ENCODE measurements at regions not wholly inside any gene's neighbourhood (a gene's known extent, or its start where the extent isn't known, plus 50 kb on each side); places are given as distances from the start of the nearest gene placed in this dataset.

DNA sequence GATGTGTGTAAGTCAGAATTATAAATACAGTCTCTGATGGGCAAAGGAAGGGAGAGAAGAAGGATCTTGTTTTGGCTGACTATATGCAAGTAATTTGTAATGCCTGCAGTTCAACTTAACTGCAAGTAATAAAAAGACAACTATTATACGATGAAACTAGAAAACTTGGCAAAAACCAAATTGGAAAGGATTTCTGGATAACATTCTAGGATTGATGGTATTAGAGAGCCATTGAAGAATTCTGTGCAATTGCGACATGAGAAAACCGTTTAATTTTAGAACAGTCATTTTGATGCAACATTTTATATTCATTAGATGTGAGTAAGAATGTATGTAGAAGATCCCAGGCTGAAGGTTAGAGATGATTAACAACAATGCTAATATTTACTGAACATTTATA lies 1334.1 kb downstream of the EFNB2 start:
- CTCF ChIA-PET, result interaction anchor here (0.5 kb wide), 1 partner anchor 30 kb away, joined by 3 read pairs; no protein-coding TSS in a partner anchor
- intact Hi-C loops (cut with micrococcal nuclease), result loop anchor here (5.0 kb wide), 2 partner anchors 429 to 1331 kb away; no protein-coding TSS in a partner anchor

More for the DNA sequence above, 1334.1 kb downstream of the EFNB2 start:
- Histone ChIP-seq H3K4ac (ENCODE audit: low read depth, low read length) (no peak overlapping the region), H3K27ac (ENCODE audit: insufficient read depth, low read length) (no peak overlapping the region), H2BK20ac (ENCODE audit: low read depth, low read length) (no peak overlapping the region), H2BK15ac (ENCODE audit: low read depth, low read length) (no peak overlapping the region), H4K20me1 (ENCODE audit: insufficient read depth, low read length) (no peaks in the 10 kb centered on the region), H3K4me3 (ENCODE audit: insufficient read depth, low read depth, low read length) (no peak overlapping the region), H3K56ac (ENCODE audit: extremely low read depth, insufficient read depth, low read length) (no peak overlapping the region), H3K9me3 (ENCODE audit: control insufficient read depth, insufficient read depth, low read length) (no peaks in the 10 kb centered on the region), H2AK9ac (replicated peaks; ENCODE audit: low read depth, low read length, poor library complexity) (no peak overlapping the region), H3K4me1 (ENCODE audit: control insufficient read depth, insufficient read depth, low read length) (no peaks in the 10 kb centered on the region), H3K27me3 (ENCODE audit: control insufficient read depth, insufficient read depth, low read length) (no peaks in the 10 kb centered on the region), H2AFZ (replicated peaks; ENCODE audit: low read length, poor library complexity) (no peak overlapping the region), H3K79me1 (ENCODE audit: low read depth in 1 of 2, low read length in 2 of 2) (no peaks in the 10 kb centered on the region), H3K14ac (replicated peaks; ENCODE audit: low read depth, low read length) (no peak overlapping the region), H3K4me2 (ENCODE audit: low read depth, low read length) (no peak overlapping the region), H3K23ac (ENCODE audit: low read depth, low read length) (no peak overlapping the region), H2BK5ac (ENCODE audit: low read depth, low read length, poor library complexity, severe bottlenecking) (no peak overlapping the region), H2BK120ac (ENCODE audit: low read depth, low read length) (no peak overlapping the region), H4K5ac (ENCODE audit: low read depth, low read length) (no peak overlapping the region), H2AK5ac (ENCODE audit: low read depth, low read length) (no peak overlapping the region), H3K36me3 (ENCODE audit: control insufficient read depth, insufficient read depth, low read length) (no peaks in the 10 kb centered on the region), H3K9ac (ENCODE audit: low read depth, low read length) (no peak overlapping the region), H4K91ac (ENCODE audit: insufficient read depth, low read depth, low read length) (no peak overlapping the region), H4K8ac (ENCODE audit: low read depth in 2 of 2, low read length in 2 of 2) (no peak overlapping the region), H3K9me1 (ENCODE audit: insufficient read depth, low read length) (no peaks in the 10 kb centered on the region), H3K18ac (ENCODE audit: low read depth, low read length) (no peak overlapping the region)
- in situ Hi-C loops (cut with MboI; ENCODE audit: low sequenced_read_pairs), result no loop called here
- dilution Hi-C loops (cut with HindIII; ENCODE audit: low sequenced_read_pairs, unreplicated experiment), result no loop called here
- no peak for ATAC-seq (ENCODE audit: low read depth)
- TF ChIP-seq CHD1 (IDR thresholded peaks at IDR 0.05; ENCODE audit: low read depth, low read length), result no peak
- TF ChIP-seq RCOR1 (IDR thresholded peaks at IDR 0.05; ENCODE audit: insufficient replicate concordance, low read length), result no peak
- no peak for TF ChIP-seq SMC3 (IDR thresholded peaks at IDR 0.05; ENCODE audit: low read depth, low read length)
- TF ChIP-seq POLR2A (IDR thresholded peaks at IDR 0.05; ENCODE audit: low read depth, low read length), result no peak
- TF ChIP-seq MAZ (IDR thresholded peaks at IDR 0.05; ENCODE audit: borderline replicate concordance, low read depth, low read length), result no peak
- TF ChIP-seq, protein P1, sequence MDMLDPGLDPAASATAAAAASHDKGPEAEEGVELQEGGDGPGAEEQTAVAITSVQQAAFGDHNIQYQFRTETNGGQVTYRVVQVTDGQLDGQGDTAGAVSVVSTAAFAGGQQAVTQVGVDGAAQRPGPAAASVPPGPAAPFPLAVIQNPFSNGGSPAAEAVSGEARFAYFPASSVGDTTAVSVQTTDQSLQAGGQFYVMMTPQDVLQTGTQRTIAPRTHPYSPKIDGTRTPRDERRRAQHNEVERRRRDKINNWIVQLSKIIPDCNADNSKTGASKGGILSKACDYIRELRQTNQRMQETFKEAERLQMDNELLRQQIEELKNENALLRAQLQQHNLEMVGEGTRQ (IDR thresholded peaks at IDR 0.05; ENCODE audit: low read depth, low read length), result no peak
- no peak for TF ChIP-seq FOS (IDR thresholded peaks at IDR 0.05; ENCODE audit: low read depth, low read length)
- TF ChIP-seq MAFK (IDR thresholded peaks at IDR 0.05; ENCODE audit: low read depth, low read length), result no peak
- no peak for TF ChIP-seq NFE2L2 (IDR thresholded peaks at IDR 0.05; ENCODE audit: low read depth, low read length)
- no peak for TF ChIP-seq RAD21 (IDR thresholded peaks at IDR 0.05; ENCODE audit: low read length)
- no peak for TF ChIP-seq BHLHE40 (IDR thresholded peaks at IDR 0.05; ENCODE audit: low read depth, low read length)
- TF ChIP-seq CEBPB (IDR thresholded peaks at IDR 0.05; ENCODE audit: low read depth, low read length), result no peak
- TF ChIP-seq, protein P2, sequence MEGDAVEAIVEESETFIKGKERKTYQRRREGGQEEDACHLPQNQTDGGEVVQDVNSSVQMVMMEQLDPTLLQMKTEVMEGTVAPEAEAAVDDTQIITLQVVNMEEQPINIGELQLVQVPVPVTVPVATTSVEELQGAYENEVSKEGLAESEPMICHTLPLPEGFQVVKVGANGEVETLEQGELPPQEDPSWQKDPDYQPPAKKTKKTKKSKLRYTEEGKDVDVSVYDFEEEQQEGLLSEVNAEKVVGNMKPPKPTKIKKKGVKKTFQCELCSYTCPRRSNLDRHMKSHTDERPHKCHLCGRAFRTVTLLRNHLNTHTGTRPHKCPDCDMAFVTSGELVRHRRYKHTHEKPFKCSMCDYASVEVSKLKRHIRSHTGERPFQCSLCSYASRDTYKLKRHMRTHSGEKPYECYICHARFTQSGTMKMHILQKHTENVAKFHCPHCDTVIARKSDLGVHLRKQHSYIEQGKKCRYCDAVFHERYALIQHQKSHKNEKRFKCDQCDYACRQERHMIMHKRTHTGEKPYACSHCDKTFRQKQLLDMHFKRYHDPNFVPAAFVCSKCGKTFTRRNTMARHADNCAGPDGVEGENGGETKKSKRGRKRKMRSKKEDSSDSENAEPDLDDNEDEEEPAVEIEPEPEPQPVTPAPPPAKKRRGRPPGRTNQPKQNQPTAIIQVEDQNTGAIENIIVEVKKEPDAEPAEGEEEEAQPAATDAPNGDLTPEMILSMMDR (conservative IDR thresholded peaks at IDR 0.05; ENCODE audit: low read depth, low read length), result no peak
- BruUV-seq (replicated peaks), result no TSS peak
- no peak for DNase-seq
- POLR2A ChIA-PET (ENCODE audit: unreplicated experiment), result no interaction called here
- WGBS, 2 experiments (ENCODE audit: extremely low coverage in 2 of 2, insufficient read length in 1 of 2), result no CpG with 5 or more reads among the region's 3 CpGs

Data from IMR-90 (cell line).